ENCODE measurements at regions not wholly inside any gene's neighbourhood (a gene's known extent, or its start where the extent isn't known, plus 50 kb on each side); places are given as distances from the start of the nearest gene placed in this dataset.

DNA sequence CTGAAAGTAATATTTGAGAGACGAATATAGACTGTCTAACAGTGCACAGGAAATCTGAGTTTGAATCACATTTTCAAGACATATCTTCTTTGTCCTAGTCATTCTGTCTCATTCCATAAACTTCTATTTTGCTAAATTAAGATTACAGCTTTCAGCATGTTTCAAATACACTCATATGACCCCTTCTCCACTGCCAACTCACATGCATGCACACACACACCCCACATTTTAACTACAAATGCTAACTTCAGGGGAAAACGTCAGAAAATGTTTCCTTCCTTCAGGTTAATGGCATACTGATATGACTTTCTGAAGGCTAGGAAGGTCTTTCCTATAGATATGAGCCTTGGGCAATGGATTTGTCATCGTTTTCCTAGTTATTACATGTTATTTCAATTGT lies 373.7 kb downstream of the RBM43 start:
- DNase-seq = no peak

DNA sequence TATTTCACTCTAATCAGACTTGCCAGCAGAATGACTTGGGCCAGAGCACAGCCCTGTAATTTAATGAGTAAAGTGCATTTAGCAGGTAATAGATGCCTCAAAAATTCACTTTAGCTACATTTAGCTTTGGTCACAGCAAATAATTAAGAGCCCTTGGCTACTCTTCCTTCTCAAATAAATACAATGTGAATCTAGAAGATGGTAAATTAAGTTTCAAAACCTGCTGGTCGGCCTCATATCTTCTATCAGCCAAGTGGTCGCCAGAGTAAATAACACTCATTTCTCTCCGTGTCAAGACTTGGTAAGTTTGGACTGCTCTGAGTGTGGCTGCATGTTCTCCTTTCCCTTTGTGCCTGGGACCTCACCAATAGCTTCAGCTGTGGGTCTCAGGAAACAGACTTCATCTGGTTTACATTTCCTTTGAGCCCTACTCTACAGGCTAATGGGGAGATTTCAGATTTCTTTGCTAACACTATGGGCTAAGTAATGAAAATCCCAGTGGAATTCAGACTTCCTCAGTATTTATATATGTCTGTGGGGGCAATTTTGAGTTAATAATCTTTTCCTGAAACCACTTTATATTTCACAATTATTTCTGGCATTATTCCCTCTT lies 375.8 kb downstream of the RBM43 start:
- no peak for DNase-seq

DNA sequence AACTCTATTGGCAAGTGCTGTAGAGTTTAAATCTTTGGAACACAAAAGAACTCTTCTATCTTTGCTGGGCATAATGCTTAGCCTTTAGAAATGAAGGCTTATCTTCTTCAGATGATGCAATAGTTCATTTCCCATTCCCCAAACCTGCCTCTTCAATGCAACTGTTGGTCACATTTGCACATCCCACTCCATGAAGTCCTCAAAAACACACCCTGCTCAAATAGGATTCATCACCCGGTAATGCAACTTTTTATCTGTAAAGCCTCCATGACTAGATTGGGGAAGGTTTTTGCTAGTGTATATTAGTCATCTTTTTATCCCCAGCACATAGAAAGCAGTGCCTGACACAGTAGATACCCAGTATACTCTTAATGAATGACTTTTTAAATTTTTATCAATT lies 376.4 kb downstream of the RBM43 start:
- DNase-seq = peak; percentile 40

DNA sequence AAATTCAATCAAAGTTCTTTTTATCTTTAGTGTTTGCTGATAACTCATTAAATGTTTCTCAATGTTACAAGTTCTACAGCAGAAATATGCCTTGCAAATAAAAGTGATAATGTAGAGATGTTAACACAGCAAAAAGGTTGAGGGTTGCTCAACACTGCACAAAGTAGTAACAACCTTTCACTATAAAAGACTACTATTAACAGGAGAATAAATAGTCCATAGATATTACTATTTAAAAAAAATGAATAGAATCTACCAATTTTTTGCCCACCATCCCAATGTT lies 378.1 kb downstream of the RBM43 start:
- DNase-seq = no peak

DNA sequence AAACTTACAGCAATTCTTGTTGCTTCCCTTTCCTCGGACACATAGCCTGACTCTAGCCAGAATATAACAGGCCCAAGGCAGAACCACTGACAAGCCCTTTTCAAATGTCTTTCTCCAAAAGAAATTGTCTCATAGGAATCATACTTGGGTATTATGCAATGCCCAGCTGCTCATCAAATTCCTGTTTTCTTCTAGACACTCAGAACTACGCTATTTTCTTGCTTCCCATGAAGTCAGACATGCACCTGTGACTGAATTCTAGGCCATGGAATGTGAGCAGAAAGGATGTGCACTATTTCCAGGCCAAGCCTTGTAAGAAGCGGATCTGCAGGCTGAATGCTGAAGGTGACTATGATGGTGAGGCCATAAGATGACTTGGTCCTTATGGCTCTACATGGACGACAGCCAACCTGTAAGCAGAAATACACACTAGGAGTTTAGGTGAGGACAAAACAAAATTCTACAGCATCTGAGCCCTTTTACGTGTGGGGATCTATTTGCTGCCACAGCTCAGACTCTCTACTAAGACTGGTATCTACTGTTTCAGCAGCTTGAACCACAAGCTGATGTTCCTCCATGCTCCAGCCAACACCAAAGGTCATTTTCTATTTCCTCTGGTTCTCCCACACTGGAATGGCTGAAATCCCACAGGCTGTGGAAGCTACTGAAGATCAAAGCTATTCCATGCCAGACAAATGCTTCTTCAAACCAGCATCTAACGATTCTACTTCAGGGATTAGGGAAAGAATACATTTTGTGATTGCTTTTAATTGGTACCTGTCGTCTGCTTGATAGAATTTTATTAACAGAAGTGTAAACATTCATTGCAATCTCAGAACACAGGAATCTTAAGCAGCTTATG lies 378.7 kb downstream of the RBM43 start:
- no peak for DNase-seq

DNA sequence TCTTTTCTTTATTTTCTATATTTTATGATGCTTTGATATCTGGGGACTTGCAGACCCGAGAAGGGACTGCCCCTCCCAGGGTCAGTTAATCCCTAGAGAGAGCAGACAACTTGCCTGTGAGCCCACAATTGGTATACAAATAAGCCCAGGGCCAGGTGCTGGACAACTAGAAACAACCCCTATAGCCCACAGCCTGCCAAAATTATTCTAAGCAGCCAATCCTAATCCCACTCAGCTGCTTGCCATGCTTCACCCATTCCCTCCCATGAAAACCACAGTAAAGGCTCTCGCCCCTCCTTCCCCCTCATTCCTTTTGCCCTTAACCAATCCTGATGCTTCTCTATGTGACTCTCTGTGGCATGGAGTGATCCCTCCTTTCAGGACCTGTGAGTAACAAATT lies 380.7 kb downstream of the RBM43 start:
- no peak for DNase-seq

DNA sequence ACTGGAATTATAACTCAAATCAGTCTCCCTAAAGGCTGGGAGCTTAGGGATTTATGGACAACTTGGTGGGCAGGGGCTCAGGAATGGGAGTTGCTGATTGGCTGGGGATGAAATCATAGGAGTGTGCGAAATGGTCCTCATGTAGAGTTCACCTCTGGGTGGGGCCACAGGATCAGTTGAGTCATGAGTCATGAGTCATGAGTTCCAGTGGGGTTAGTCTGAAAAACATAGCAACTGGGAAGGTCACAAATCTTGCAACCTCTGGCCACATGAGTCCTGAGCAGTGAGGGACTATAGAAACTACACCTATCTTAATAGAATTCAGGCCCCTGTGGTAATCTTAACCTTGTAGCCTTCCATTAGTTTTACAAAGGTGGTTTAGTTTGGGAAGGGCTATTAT lies 383.3 kb downstream of the RBM43 start:
- peak; percentile 24 for DNase-seq

DNA sequence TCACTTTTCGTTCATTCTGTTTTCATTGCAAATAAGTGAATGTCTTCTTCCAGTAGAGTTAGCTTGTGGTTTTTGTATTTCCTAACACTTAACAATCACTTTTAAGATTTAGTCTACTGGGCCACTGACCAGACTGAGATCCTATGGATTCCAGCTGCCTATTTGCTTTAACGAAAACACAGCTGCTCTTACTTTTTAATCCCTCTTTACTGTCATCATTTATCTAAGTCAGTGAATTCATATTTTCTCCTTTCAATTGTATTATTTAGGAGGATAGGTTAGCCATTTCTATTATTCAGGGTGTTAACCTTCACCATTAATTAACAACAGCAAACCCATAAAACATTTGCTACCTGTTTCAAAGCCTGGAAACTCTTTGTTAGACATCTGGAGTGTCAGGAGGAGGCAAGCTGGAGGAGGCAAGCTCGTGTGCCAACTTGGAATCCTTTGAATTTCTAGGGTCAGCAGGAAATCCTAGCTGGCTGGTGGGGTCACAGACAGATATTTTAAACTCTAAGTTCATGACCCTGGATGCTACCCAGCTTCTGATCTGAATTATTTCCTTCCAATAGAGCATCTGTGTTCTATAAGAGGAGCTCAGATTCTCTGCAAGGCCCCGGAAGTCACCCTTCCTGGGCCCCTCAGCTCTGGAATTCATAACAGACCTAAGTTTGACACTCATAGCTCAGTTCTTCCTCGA lies 385.3 kb downstream of the RBM43 start:
- DNase-seq = no peak

DNA sequence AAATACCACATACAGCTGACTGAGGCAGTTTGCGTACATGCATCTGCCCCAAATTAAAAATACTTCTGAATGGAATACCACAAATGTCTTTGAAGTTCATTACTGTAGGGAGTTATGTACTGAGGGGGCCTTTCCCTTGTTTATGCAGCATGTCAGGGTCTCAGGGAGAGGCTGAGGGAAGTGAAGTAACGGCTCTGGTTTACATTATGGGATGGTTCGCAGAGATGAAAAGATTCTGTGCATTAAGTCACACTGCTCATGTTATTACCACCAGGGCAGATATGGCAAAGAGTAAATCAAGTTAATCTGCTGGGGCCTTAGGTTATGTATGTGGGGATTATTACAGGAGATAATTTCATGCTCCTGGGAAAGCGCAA lies 385.9 kb upstream of the RND3 start:
- no peak for DNase-seq

DNA sequence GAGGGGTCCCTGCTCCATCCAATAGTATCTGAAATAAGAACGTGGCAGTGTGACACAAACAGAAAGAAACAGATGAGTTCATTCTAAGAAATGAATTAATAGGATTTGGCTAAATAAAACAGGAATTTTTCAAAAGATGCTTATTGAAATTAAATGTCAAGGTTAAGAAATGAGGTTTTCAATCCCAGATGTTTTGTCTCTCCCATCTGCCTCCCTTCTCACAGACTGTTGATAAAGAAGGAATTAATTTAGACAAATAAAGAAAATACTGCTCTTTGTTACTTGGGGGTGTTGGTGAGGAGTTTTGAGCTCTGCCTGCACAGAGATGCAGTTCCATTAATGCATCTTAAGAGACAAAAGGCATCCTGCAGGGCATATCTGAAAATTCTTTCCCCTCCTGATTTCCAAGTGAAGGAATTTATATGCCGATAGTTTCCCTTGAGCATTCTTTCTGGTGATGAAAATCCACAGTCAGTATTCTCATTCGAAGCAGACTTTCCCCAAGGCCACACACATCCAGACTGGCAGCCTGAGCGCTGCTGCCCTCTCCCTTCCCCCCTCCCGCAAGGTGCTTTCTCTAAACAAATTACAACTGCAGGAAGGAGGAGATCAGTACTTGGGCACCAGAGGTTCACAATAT lies 385.4 kb upstream of the RND3 start:
- no peak for DNase-seq

DNA sequence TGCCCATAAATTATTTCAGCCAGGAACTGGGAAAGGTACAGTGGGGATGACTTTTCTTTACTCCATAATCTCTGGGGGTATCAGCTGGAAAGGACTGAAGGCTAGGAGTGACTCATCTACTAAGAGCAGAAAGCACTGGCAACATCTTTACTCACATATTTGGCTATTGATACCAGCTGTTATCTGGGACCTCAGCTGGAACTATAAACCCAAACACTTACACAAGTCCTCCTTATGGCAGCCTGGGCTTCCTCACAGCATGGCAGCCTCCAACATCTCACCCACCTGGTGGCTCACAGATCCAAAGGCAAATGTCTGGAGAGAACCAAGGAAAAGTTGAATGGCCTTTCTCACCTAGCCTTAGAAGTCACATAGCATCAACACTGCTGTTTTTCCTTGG lies 379.0 kb upstream of the RND3 start:
- no peak for DNase-seq

DNA sequence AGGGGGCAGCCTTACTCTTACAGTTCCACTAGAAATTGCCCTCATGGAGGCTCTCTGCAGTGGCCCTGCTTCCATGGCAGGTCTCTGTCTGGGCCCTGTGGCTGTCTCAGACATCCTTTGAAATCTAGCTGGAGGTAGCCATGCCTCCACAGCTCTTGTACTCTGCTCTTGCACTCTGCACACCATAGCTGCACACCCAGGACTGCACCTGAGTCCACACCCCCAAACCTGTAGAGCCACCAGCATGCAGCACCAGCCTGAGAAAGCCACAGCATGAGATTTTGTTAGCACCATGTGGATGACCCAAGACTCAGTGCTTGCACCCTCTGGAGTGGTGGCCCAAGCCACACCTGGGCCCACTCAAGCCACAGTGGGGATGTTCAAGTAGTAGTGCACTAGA lies 376.2 kb upstream of the RND3 start:
- no peak for DNase-seq

DNA sequence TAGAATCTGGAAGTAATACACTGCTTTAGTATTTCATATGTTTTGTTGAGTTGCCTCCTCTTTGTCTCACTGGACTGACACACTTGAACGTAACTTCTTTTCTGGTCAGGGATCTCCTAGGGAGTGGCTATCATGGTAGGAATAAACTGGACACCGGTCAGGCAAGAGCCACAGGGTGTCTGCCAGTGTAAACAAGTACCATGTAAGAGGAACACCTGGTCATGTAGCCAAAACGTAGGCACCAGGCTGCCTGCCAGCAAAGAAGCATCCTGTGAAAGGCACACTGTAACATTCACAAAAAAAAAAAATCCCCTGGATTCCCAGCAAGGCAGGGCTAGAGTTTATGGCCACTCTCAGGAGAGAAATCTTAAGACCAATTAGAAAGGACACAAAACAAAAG lies 372.8 kb upstream of the RND3 start:
- no peak for DNase-seq

DNA sequence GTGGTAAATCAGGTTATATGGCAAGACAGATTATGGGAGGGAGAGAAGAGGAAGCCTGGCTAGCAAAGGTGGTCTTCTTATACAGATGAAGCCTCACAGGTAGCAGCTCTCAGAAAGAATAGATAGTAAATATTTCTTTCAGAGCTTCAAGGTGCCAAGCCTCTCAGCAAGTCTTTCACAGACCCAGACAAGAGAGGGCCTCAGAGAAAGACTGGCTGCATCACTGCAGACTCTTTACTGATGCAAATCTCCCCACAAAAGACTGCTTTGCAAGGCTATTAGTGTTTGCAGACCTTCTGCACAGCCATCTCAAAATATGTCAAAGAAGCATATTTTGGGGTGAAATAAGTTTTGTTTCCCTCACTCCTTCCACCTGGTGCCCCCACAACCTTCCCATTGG lies 372.4 kb upstream of the RND3 start:
- DNase-seq = no peak

DNA sequence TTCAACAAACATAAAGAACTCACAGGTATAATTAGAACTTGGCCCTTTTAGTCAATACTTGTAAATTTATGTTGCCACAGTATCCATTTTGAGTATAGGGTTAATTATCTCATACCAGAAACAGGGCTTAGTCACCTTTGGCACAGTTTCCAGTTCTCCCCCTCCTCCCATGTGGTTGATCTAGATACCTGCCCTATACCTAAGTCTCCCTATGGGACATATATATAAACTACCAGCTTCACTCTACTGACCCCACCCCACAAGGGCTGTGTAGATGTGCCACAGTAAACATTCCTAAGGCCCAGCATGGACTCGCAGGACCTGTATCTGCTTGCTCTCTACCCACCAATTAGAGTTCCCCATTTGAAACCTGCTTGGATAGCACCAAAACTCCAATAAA lies 371.7 kb upstream of the RND3 start:
- DNase-seq = no peak

DNA sequence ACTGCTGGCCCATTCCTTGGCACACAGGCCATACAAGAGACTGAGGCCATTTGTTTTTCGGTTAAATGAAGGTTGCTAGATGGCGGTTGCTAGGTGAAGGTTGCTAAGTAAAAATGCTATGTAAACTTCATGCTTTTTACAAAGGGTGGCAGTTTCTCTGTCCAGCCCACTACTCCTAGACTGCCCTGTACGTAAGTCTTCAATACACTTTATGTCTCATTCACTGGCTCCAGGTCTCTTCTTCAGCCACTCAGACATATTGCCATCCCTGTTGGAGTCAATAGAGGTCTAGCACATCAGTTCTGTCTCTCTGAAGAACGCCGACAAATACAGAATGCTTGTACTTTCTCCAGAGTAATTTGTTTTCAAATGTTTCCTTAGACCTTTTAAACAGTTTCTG lies 370.9 kb upstream of the RND3 start:
- no peak for DNase-seq

DNA sequence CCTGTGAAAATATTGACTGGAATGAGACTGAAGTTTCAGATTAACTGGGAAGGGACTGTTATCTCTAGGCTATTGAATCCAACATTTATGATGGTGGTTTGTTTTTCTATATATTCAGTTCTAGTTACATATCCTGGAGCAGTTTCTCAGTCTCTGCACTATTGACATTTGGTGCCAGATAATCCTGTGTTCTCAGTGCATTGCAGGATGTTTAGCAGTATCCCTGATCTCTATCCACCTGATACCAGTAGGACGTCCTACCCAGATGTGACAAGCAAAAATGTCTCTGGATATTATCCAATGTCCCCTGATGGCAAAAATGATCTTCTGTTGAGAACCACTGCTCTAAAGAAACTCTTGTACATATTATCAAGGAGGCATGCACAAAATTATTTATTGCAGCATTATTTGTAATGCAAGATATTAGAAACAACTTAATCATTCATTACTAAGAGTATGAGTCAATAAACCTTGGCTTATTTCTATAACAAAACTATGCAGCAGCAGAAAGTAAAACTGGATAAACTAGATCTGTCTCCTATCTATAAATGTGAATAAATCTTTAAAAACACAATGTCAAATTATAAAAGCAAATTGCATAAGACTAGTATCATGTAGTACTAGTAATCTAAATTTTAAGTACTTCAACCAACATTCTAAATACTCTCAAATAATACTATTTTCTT lies 369.3 kb upstream of the RND3 start:
- DNase-seq = no peak

DNA sequence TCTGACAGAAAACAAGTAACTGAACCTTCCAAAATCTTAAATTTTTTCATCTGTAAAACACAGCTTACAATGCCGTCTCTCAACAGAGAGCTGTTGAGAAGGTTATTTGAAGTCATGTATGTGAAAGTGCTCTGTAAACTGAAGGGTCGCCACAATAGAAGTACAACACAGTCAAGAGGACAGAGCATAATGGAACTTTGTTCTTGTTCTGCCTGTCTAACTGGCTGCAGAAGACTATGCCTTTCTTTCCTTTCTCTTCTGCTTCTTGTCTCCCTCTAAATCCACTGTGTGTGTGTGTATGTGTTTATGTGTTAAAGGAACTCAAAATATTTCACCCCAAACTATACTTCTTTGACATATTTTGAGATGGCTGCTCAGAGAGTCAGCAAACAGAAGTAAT lies 365.8 kb upstream of the RND3 start:
- no peak for DNase-seq

DNA sequence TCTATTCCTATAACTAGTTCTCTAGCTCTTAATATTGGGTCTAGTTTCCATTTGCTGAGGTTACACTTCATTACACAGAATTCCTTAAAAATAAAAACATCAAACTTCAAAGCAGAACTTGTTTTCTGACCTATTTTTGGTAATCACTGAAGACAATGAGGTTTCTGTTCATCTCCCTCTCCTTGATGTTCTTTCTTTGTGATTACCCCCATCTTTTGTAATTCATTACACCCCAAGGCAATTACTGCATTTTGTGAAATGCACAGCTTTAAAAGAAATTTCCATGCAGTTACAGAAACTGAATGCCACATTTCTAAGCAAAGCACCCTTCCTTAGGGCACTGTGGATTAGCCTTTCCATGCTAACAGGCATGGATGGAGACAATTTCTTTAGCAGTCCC lies 363.2 kb upstream of the RND3 start:
- no peak for DNase-seq

DNA sequence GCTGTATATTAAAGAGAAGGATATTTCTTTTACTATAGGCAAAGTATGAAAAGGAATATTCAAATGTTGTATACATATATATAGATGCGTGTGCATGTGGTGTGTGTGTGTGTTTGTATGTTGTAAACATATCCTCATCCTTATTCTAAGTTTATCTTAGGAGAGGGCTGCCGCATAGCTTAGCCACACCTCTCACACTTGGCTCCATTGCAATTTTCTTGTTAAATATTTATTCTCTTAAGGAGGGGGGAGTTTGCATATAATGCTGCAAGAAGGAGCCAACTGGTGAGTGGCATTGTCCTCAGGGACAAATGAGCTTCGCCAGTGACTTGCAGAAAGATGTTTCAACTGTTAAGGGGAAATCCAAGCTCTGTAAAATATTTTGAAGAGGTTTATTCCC lies 360.1 kb upstream of the RND3 start:
- no peak for DNase-seq

DNA sequence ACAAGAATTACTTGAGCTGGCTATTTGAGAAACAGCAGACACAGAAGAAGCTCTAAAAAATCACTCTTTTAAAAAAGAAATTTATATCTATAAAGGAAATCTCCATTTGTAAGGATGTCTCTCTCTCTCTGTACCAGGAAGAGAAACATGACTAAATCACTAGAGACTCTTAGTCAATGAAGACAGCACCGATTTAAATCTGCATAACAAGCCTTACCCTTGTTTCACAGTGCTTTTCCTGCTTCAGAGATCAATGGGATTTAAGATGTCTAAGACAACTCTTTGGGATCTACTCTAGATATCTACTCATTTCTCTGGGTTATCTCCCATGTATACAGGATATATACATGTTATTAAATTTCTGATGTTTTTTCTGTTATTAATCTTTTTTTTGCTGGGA lies 359.2 kb upstream of the RND3 start:
- DNase-seq = no peak

DNA sequence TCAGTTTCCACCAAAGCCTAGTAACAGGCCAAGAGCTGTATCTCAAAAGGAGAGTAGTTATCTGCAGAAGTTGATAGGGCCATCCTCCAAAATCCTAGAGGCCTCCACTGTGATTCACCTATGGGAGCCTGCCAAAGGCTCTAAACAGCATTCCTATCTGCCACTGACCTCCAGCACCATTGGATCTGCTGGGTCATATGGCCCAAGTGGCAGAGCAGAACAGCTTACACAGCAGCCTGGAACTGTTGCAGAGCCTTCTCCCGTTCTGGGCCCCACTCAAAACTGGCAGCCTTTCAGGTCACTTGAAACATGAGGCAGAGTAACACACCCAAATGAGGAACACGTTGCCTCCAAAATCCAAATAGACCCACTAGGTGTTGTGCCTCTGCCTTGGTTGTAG lies 345.2 kb upstream of the RND3 start:
- DNase-seq = no peak

DNA sequence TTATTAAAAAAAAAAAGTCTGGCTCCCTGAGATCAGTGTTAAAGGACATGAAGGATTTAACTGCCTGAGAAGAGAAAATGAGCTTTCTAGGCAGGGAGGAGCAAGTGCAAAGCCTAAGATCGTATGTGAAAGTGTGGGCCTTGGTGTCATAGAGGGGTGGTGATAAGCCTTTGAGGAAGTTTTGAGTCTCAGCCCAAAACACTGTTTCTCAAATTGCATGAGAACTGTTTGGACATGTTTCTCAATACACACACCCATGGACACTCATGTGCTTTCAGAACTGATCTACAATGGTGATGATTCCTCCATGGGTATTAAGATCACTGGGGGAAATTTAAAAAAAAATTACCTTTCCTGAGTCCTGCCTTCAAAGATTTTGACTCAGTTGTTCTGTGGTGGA lies 336.7 kb upstream of the RND3 start:
- DNase-seq = peak; percentile 41

DNA sequence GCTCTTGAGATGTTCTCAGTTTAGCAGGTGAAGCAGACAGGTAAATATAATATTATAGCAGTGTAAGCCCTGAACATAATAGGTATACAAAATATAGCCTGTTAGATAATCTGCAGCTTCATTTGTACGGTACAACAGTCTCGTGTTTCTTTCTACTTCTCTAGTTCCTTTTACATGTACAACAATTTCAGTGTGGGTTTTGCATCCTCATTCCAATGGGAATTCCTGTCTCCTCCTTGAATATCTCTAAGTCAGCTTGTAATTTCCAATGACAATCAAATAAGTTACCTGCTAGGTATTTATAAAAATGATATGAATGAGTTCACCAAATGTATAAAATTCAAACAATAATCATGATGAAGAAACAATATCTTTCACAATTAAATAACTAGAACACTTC lies 330.0 kb upstream of the RND3 start:
- no peak for DNase-seq

Measured in OCI-M1 (cell line).